RWPE2 (cell line): ENCODE measurements at regions not wholly inside any gene's neighbourhood (a gene's known extent, or its start where the extent isn't known, plus 50 kb on each side); places are given as distances from the start of the nearest gene placed in this dataset.

Source experiments
- ATAC-seq: fragments of 200-7000 bp; cut with Tn5 transposase; 3 replicates; pipeline ENCODE4 v1.9.1; 2021; ENCODE audit warnings: low read depth
- DNase-seq: peaks from one replicate; pipeline ENCODE4 v3.0.0-alpha.2; 2020; ENCODE audit warnings: low spot score
- H3K27ac ChIP-seq: fragments of 450-650 bp; 2 replicates; pipeline ENCODE4 v1.5.1; 2017; ENCODE audit warnings: mild to moderate bottlenecking; ENCODE audit not compliant: poor library complexity, severe bottlenecking
- H3K27me3 ChIP-seq: fragments of 250-450 bp; sonication (Bioruptor Pico); 2 replicates; pipeline ENCODE4 v1.5.1; 2021; ENCODE audit warnings: mild to moderate bottlenecking, moderate library complexity; ENCODE audit not compliant: insufficient read depth, poor library complexity, severe bottlenecking
- H3K36me3 ChIP-seq: fragments of 250-450 bp; sonication (Bioruptor Pico); 2 replicates; pipeline ENCODE4 v1.5.1; 2020; ENCODE audit warnings: low read depth, mild to moderate bottlenecking, moderate library complexity
- H3K4me1 ChIP-seq: fragments of 250-450 bp; sonication (Bioruptor Pico); 2 replicates; pipeline ENCODE4 v1.5.1; 2021; ENCODE audit warnings: mild to moderate bottlenecking, moderate library complexity; ENCODE audit not compliant: insufficient read depth, poor library complexity, severe bottlenecking
- H3K4me3 ChIP-seq: fragments of 250-450 bp; sonication (Bioruptor Pico); 2 replicates; pipeline ENCODE4 v1.5.1; 2021; ENCODE audit warnings: mild to moderate bottlenecking, moderate library complexity; ENCODE audit not compliant: severe bottlenecking
- H3K9me3 ChIP-seq: fragments of 250-450 bp; sonication (Bioruptor Pico); 2 replicates; pipeline ENCODE4 v1.5.1; 2021; ENCODE audit warnings: mild to moderate bottlenecking, moderate library complexity; ENCODE audit not compliant: severe bottlenecking
- TF ChIP-seq, protein P1 (sequence below): fragments of 450-650 bp; IDR thresholded peaks from one replicate; pipeline ENCODE4 v1.5.1; 2017; ENCODE audit warnings: mild to moderate bottlenecking, moderate library complexity; ENCODE audit not compliant: poor library complexity, severe bottlenecking

DNA sequence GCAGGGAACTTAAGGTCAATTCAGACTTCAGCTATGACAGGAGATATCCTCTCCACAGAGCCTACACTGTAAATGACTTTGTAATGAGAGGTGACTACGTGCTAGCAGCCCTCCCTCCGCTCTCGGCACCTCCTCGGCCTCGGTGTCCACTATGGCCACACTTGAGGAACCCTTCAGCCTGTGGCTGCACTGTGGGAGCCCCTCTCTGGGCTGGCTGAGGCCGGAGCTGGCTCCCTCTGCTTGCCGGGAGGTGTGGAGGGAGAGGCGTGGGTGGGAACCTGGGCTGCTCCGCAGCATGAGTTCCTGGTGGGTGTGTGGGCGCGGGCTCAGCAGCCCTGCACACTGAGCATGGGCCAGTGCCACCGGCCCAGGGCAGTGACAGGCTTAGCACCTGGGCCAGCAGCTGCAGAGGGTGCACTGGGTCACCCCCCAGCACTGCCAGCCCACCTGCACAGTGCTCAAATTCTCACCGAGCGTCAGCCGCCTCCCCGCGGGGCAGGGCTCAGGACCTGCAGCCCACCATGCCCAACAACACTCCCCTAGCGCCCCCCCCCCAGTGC is 137.6 kb upstream of the SPACA7 start:
- Histone ChIP-seq H3K36me3 (no peaks in the 10 kb centered on the region), H3K9me3 (peaks cover 3% of the 10 kb centered on the region), H3K4me1 (no peaks in the 10 kb centered on the region), H3K27me3 (peaks cover 10% of the 10 kb centered on the region), H3K27ac (no peak overlapping the region), H3K4me3 (no peak overlapping the region)
- TF ChIP-seq, protein P1, sequence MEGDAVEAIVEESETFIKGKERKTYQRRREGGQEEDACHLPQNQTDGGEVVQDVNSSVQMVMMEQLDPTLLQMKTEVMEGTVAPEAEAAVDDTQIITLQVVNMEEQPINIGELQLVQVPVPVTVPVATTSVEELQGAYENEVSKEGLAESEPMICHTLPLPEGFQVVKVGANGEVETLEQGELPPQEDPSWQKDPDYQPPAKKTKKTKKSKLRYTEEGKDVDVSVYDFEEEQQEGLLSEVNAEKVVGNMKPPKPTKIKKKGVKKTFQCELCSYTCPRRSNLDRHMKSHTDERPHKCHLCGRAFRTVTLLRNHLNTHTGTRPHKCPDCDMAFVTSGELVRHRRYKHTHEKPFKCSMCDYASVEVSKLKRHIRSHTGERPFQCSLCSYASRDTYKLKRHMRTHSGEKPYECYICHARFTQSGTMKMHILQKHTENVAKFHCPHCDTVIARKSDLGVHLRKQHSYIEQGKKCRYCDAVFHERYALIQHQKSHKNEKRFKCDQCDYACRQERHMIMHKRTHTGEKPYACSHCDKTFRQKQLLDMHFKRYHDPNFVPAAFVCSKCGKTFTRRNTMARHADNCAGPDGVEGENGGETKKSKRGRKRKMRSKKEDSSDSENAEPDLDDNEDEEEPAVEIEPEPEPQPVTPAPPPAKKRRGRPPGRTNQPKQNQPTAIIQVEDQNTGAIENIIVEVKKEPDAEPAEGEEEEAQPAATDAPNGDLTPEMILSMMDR: no peak
- DNase-seq (no peak), ATAC-seq (no peak)

DNA sequence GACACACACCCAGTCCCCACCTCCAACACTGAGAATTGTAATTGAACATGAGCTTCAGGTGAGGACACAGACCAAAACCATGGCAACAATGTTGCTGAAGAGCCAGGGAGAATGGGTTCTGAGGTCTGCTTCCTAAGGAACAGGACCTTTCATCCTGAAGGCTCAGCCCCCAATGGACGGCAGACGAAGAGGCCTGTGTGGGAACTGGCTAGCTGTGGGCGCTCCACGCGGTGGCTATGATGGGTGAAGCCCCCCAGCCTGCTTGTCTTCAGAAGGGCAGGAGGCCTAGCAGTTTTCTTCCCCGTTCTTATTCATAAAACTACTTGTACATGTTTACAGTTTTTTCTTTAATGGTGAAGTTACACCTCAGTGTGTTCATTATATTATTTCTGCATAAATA is 136.1 kb upstream of the SPACA7 start:
- TF ChIP-seq, protein P1: no peak
- no peak overlapping the region for H3K4me3 ChIP-seq
- H3K9me3 ChIP-seq: peaks cover 3% of the 10 kb centered on the region
- ATAC-seq: no peak
- peaks cover 10% of the 10 kb centered on the region for H3K27me3 ChIP-seq
- no peak overlapping the region for H3K27ac ChIP-seq
- DNase-seq: no peak
- H3K36me3 ChIP-seq: no peaks in the 10 kb centered on the region
- no peaks in the 10 kb centered on the region for H3K4me1 ChIP-seq

DNA sequence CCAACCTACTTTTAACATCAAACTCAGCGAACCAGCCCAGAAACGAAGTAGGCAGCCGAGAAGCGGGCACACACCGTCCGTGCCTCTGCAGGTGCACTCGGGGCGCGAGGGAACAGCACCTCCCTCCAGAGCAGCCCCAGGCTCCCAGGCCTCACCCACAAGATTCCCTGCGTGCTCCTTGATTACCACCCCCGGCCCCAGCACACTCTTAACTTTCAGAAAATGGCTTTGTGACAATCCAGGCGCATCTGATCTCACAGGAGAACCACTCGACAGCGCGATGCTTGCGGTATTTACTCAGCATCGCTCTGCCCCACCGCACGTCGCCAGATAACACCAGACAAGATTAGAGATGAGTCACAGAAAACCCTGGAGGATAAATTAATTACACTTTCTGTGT is 134.9 kb upstream of the SPACA7 start:
- Histone ChIP-seq H3K27me3 (peaks cover 10% of the 10 kb centered on the region), H3K4me1 (no peaks in the 10 kb centered on the region), H3K27ac (no peak overlapping the region), H3K4me3 (no peak overlapping the region), H3K36me3 (no peaks in the 10 kb centered on the region), H3K9me3 (peaks cover 3% of the 10 kb centered on the region)
- ATAC-seq (no peak), DNase-seq (no peak)
- TF ChIP-seq, protein P1: no peak

DNA sequence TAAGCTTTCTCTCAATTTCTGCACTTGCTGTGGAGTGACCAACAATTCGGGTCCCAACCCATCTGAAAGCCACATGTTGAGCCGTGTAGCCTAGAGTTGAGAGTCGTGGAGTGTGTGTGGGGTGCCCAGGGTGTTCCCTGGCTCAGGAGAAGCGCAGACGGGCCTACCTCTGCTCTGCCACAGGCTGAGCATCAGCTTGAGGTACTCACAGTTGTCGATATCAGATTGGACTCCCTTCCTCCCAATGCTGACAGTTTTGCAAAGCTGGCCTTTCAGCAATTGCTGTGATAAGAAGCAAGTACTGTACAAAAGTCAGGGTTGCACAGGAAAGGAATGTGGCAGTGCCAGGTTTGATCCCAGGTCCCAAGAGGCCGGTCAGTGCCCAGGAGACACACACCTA is 133.4 kb upstream of the SPACA7 start:
- Histone ChIP-seq H3K36me3 (no peaks in the 10 kb centered on the region), H3K9me3 (peaks cover 3% of the 10 kb centered on the region), H3K4me1 (no peaks in the 10 kb centered on the region), H3K27ac (no peak overlapping the region), H3K4me3 (no peak overlapping the region), H3K27me3 (peaks cover 10% of the 10 kb centered on the region)
- TF ChIP-seq, protein P1: no peak
- ATAC-seq: no peak
- no peak for DNase-seq

DNA sequence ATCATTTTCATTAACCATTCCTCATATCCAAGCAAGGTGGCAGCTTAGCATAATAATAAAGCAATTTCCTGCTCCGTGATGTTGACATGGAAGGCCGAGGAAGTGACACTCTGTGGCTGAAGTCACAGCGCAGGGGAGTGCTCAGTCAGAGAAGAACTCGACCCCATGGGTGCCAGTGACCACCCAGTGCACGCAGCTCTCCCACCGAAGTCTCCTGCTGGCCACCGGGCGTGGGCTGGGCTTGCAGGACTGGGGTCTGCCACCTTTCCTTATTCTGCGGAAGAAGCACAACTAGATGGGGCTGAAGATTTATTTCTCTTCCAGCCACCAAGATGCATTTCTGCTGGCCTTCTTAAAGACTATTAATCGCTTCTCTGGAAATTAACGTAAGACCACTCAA is 132.1 kb upstream of the SPACA7 start:
- H3K36me3 ChIP-seq: no peaks in the 10 kb centered on the region
- H3K9me3 ChIP-seq: peaks cover 3% of the 10 kb centered on the region
- H3K27me3 ChIP-seq: peaks cover 10% of the 10 kb centered on the region
- H3K4me1 ChIP-seq: no peaks in the 10 kb centered on the region
- DNase-seq (no peak), ATAC-seq (no peak)
- no peak overlapping the region for H3K27ac ChIP-seq
- no peak overlapping the region for H3K4me3 ChIP-seq
- TF ChIP-seq, protein P1: no peak
